ENCODE measurements at regions not wholly inside any gene's neighbourhood (a gene's known extent, or its start where the extent isn't known, plus 50 kb on each side); places are given as distances from the start of the nearest gene placed in this dataset.

DNA sequence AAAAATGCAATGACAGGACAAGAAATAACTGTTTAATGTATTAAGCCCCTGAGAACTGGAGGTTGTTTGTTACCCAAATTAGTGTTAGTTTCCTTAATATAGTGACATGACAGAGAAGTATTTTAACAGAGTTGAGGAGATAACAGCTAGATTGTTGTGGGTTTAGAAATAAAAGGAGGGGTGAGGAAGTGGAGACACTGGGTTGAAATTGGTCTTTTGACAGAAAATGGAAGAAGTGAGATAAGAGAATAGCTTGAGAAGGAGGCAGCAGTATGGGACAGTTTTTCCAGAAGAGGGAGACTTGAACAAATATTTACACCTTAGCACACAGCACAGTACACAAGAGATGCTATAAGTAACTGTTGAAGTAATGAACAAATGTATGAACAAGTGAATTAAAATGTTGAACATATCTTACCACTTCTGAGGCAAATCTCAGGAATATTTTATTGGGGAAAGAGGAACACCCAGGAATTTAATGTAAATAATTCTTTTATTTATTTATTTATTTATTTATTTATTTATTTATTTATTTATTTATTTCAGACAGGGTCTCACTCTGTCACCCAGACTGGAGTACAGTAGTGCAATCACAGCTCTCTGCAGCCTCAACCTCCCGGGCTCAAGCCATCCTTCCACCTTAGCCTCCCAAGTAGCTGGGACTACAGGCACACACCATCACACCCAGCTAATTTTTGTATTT is 58.0 kb upstream of the EGFL6 start:
- no peak for FAIRE-seq
- BruUV-seq (replicated peaks), result no TSS peak
- no peaks in the 10 kb centered on the region for H3K79me2 ChIP-seq (ENCODE audit: insufficient read depth, low read length)
- H4K20me1 ChIP-seq (ENCODE audit: insufficient read depth, low read length), result no peaks in the 10 kb centered on the region
- H3K36me3 ChIP-seq (replicated peaks in 1 of 2; ENCODE audit: control insufficient read depth in 1 of 2, insufficient read depth in 2 of 2, low read length in 2 of 2), result no peaks in the 10 kb centered on the region
- no peak overlapping the region for H3K4me3 ChIP-seq (replicated peaks in 1 of 3; ENCODE audit: insufficient read depth in 1 of 3, low read depth in 2 of 3, low read length in 3 of 3)
- TF ChIP-seq NCOR1 (IDR thresholded peaks at IDR 0.05; ENCODE audit: borderline replicate concordance, low read length), result no peak
- TF ChIP-seq, protein P1, sequence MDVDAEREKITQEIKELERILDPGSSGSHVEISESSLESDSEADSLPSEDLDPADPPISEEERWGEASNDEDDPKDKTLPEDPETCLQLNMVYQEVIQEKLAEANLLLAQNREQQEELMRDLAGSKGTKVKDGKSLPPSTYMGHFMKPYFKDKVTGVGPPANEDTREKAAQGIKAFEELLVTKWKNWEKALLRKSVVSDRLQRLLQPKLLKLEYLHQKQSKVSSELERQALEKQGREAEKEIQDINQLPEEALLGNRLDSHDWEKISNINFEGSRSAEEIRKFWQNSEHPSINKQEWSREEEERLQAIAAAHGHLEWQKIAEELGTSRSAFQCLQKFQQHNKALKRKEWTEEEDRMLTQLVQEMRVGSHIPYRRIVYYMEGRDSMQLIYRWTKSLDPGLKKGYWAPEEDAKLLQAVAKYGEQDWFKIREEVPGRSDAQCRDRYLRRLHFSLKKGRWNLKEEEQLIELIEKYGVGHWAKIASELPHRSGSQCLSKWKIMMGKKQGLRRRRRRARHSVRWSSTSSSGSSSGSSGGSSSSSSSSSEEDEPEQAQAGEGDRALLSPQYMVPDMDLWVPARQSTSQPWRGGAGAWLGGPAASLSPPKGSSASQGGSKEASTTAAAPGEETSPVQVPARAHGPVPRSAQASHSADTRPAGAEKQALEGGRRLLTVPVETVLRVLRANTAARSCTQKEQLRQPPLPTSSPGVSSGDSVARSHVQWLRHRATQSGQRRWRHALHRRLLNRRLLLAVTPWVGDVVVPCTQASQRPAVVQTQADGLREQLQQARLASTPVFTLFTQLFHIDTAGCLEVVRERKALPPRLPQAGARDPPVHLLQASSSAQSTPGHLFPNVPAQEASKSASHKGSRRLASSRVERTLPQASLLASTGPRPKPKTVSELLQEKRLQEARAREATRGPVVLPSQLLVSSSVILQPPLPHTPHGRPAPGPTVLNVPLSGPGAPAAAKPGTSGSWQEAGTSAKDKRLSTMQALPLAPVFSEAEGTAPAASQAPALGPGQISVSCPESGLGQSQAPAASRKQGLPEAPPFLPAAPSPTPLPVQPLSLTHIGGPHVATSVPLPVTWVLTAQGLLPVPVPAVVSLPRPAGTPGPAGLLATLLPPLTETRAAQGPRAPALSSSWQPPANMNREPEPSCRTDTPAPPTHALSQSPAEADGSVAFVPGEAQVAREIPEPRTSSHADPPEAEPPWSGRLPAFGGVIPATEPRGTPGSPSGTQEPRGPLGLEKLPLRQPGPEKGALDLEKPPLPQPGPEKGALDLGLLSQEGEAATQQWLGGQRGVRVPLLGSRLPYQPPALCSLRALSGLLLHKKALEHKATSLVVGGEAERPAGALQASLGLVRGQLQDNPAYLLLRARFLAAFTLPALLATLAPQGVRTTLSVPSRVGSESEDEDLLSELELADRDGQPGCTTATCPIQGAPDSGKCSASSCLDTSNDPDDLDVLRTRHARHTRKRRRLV (CRISPR knock-in tag; IDR thresholded peaks at IDR 0.05), result no peak
- no peak for TF ChIP-seq ZNF878 (CRISPR knock-in tag; IDR thresholded peaks at IDR 0.05)
- TF ChIP-seq GATAD2A (CRISPR knock-in tag; IDR thresholded peaks at IDR 0.05), result no peak
- TF ChIP-seq KDM3A (CRISPR knock-in tag; IDR thresholded peaks at IDR 0.05; ENCODE audit: low read depth), result no peak
- TF ChIP-seq BRCA1 (CRISPR knock-in tag; IDR thresholded peaks at IDR 0.05), result no peak
- TF ChIP-seq JUND (CRISPR knock-in tag; IDR thresholded peaks at IDR 0.05), result no peak
- TF ChIP-seq ZNF569 (CRISPR knock-in tag; IDR thresholded peaks at IDR 0.05; ENCODE audit: borderline replicate concordance), result no peak
- no peak for TF ChIP-seq SRSF4 (IDR thresholded peaks at IDR 0.05; ENCODE audit: low read depth, low read length, poor library complexity, severe bottlenecking)
- no peak for TF ChIP-seq ZNF562 (CRISPR knock-in tag; IDR thresholded peaks at IDR 0.05; ENCODE audit: borderline replicate concordance)
- TF ChIP-seq ZNF563 (CRISPR knock-in tag; IDR thresholded peaks at IDR 0.05), result no peak
- TF ChIP-seq, protein P2, sequence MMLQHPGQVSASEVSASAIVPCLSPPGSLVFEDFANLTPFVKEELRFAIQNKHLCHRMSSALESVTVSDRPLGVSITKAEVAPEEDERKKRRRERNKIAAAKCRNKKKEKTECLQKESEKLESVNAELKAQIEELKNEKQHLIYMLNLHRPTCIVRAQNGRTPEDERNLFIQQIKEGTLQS (CRISPR knock-in tag; IDR thresholded peaks at IDR 0.05), result no peak
- no peak for TF ChIP-seq MEIS2 (CRISPR knock-in tag; IDR thresholded peaks at IDR 0.05)
- no peak for TF ChIP-seq ATM (IDR thresholded peaks at IDR 0.05; ENCODE audit: borderline replicate concordance)
- no peak for TF ChIP-seq BCL6 (CRISPR knock-in tag; IDR thresholded peaks at IDR 0.05)
- TF ChIP-seq ZSCAN21 (CRISPR knock-in tag; IDR thresholded peaks at IDR 0.05; ENCODE audit: borderline replicate concordance), result no peak
- H3K9me3 ChIP-seq (ENCODE audit: low read length), result no peaks in the 10 kb centered on the region
- DNase-seq (ENCODE audit: low spot score), result no peak
- POLR2A ChIA-PET, result no interaction called here
- H3K27me3 ChIP-seq (ENCODE audit: control insufficient read depth in 1 of 2, insufficient read depth in 2 of 2, low read length in 2 of 2), result no peaks in the 10 kb centered on the region
- no peak for ATAC-seq
- intact Hi-C loops (cut with micrococcal nuclease; ENCODE audit: unreplicated experiment), result no loop called here
- 100% methylated on average over 1 of the region's 1 CpG for WGBS (ENCODE audit: low lambda C conversion rate)
- CTCF ChIA-PET (ENCODE audit: low intra/inter-chr PET ratio, low total read pairs), result no interaction called here
- no peak overlapping the region for H3K4me2 ChIP-seq (ENCODE audit: low read depth, low read length)
- in situ Hi-C loops (cut with HindIII; ENCODE audit: extremely low pct_ligation_motif_present, low pct_unique_long_range_greater_than_20kb), result loop anchor here (10.0 to 25.0 kb wide), 3 partner anchors 133 to 523 kb away; no protein-coding TSS in a partner anchor
- no peak overlapping the region for H2AFZ ChIP-seq (ENCODE audit: low read length)
- H3K4me1 ChIP-seq (ENCODE audit: insufficient read depth, low read length), result no peaks in the 10 kb centered on the region
- no peak overlapping the region for H3K27ac ChIP-seq (ENCODE audit: extremely low read length, insufficient read depth, low read length)
- no peak overlapping the region for H3K9ac ChIP-seq (ENCODE audit: insufficient read depth, low read depth, low read length)

All from HepG2 (cell line).